Mesenchymal stem cell (in vitro differentiated cells and primary cell): ENCODE measurements at regions not wholly inside any gene's neighbourhood (a gene's known extent, or its start where the extent isn't known, plus 50 kb on each side); places are given as distances from the start of the nearest gene placed in this dataset.
A peak's percentile ranks its signal among the peaks of the same experiment; 100 is the strongest.

ENCODE experiments used
- DNase-seq: peaks from one replicate; pipeline ENCODE4 v3.0.0-alpha.2; 2013
- H2AFZ ChIP-seq: one replicate; pipeline ENCODE4 v1.6.1; 2013; ENCODE audit warnings: low read depth, mild to moderate bottlenecking, control low read depth, inconsistent platforms, low read length, moderate library complexity
- H2AK5ac ChIP-seq: 2 replicates; pipeline ENCODE4 v1.6.1; 2013; ENCODE audit warnings: low read length, moderate library complexity, mild to moderate bottlenecking, inconsistent platforms; ENCODE audit not compliant: severe bottlenecking
- H2BK120ac ChIP-seq: one replicate; pipeline ENCODE4 v1.6.1; 2013; ENCODE audit warnings: low read depth, mild to moderate bottlenecking, inconsistent platforms, low read length, moderate library complexity
- H2BK12ac ChIP-seq, 2 experiments: one replicate each; pipeline ENCODE4 v1.6.1; 2013; ENCODE audit warnings: inconsistent platforms in 2 of 2, low read length in 2 of 2, mild to moderate bottlenecking in 2 of 2, moderate library complexity in 2 of 2, control low read depth in 1 of 2
- H2BK15ac ChIP-seq: one replicate; pipeline ENCODE4 v1.6.1; 2013; ENCODE audit warnings: mild to moderate bottlenecking, low read depth, inconsistent platforms; ENCODE audit not compliant: poor library complexity, severe bottlenecking
- H2BK5ac ChIP-seq: 2 replicates; pipeline ENCODE4 v1.6.1; 2013; ENCODE audit warnings: low read depth, mild to moderate bottlenecking, low read length, control low read depth, inconsistent platforms; ENCODE audit not compliant: poor library complexity, severe bottlenecking
- H3K14ac ChIP-seq, 2 experiments: one replicate each; pipeline ENCODE4 v1.6.1; 2013; ENCODE audit warnings: inconsistent platforms in 2 of 2, low read length in 2 of 2, control low read depth in 1 of 2, mild to moderate bottlenecking in 1 of 2, moderate library complexity in 1 of 2
- H3K18ac ChIP-seq, 2 experiments: one replicate each; pipeline ENCODE4 v1.6.1; 2013; ENCODE audit warnings: inconsistent platforms in 2 of 2, low read length in 2 of 2, control low read depth in 1 of 2, low read depth in 1 of 2, mild to moderate bottlenecking in 1 of 2
- H3K23ac ChIP-seq, 2 experiments: one replicate each; pipeline ENCODE4 v1.6.1; 2013; ENCODE audit warnings: inconsistent platforms in 2 of 2, low read length in 2 of 2, mild to moderate bottlenecking in 2 of 2, moderate library complexity in 2 of 2, control low read depth in 1 of 2
- H3K27ac ChIP-seq: 2 replicates; pipeline ENCODE4 v1.5.1; 2013; ENCODE audit warnings: mild to moderate bottlenecking, moderate library complexity, low read length, control low read depth, inconsistent platforms; ENCODE audit not compliant: poor library complexity, severe bottlenecking
- H3K27me3 ChIP-seq, 2 experiments: 2 replicates each; pipeline versions ENCODE4 v1.6.1 to v1.7.0; 2013; ENCODE audit warnings: low read length in 2 of 2, mild to moderate bottlenecking in 2 of 2, moderate library complexity in 2 of 2, control low read depth in 1 of 2, inconsistent platforms in 1 of 2; ENCODE audit not compliant: control insufficient read depth in 1 of 2, insufficient read depth in 1 of 2
- H3K36me3 ChIP-seq, 2 experiments: 2 replicates each; pipeline versions ENCODE4 v1.6.1 to v1.7.0; 2013; ENCODE audit warnings: low read length in 2 of 2, control low read depth in 1 of 2, inconsistent platforms in 1 of 2, low read depth in 1 of 2, mild to moderate bottlenecking in 1 of 2; ENCODE audit not compliant: insufficient read depth in 2 of 2, control insufficient read depth in 1 of 2
- H3K4ac ChIP-seq, 2 experiments: one replicate each; pipeline ENCODE4 v1.6.1; 2013; ENCODE audit warnings: inconsistent platforms in 2 of 2, low read length in 2 of 2, mild to moderate bottlenecking in 2 of 2, moderate library complexity in 2 of 2, control low read depth in 1 of 2, low read depth in 1 of 2
- H3K4me1 ChIP-seq: 2 replicates; pipeline ENCODE4 v1.6.1; 2013; ENCODE audit warnings: low read depth, low read length, control low read depth; ENCODE audit not compliant: control insufficient read depth, insufficient read depth
- H3K4me2 ChIP-seq: 2 replicates; pipeline ENCODE4 v1.6.1; 2013; ENCODE audit warnings: low read length, mild to moderate bottlenecking, inconsistent platforms; ENCODE audit not compliant: poor library complexity, severe bottlenecking
- H3K4me3 ChIP-seq, 2 experiments: 2 replicates each; pipeline versions ENCODE4 v1.5.1 to v1.7.0; 2013; ENCODE audit warnings: low read length in 2 of 2, mild to moderate bottlenecking in 2 of 2, control low read depth in 1 of 2, low read depth in 1 of 2; ENCODE audit not compliant: insufficient read depth in 1 of 2
- H3K79me1 ChIP-seq: replicated peaks from 2 replicates; pipeline ENCODE4 v1.6.1; 2013; ENCODE audit warnings: mild to moderate bottlenecking, control low read depth, low read length, inconsistent platforms; ENCODE audit not compliant: poor library complexity, severe bottlenecking
- H3K9ac ChIP-seq: 2 replicates; pipeline ENCODE4 v1.7.0; 2013; ENCODE audit warnings: mild to moderate bottlenecking, low read length, moderate library complexity
- H3K9me3 ChIP-seq: 2 replicates; pipeline ENCODE4 v1.7.0; 2013; ENCODE audit warnings: mild to moderate bottlenecking, low read length; ENCODE audit not compliant: control insufficient read depth
- H4K8ac ChIP-seq: one replicate; pipeline ENCODE4 v1.6.1; 2013; ENCODE audit warnings: inconsistent platforms, mild to moderate bottlenecking, low read length, moderate library complexity
- H4K91ac ChIP-seq: one replicate; pipeline ENCODE4 v1.6.1; 2013; ENCODE audit warnings: mild to moderate bottlenecking, low read length, inconsistent platforms
- WGBS: methylation state at CpG from one replicate; pipeline ENCODE4 v1.1.7; 2013; ENCODE audit warnings: mixed read lengths; 5-methylcytosine and 5-hydroxymethylcytosine counted together

DNA sequence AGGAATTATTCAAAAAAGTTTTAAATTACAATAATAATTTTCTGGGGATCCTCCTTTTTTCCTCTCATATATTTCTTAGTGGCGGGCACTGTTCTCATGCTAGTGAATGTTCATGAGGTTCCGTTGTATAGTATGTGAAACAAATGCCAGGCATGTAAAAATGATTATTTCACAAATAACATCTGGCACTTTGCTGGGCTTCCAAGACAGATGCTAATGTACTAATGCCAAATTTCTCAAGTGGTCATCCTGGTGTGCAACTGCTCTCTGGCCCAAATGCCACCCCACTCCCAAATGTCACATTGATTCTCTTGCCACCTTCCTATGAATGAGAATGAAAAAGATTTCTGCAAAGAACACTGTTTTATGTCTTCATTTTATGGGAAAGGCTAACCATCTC, 564.0 kb upstream of the GCFC2 start:
- Histone ChIP-seq H2AFZ (no peak overlapping the region), H3K27me3 (no peaks in the 10 kb centered on the region), H3K14ac (no peak overlapping the region), H3K4ac (no peak overlapping the region), H3K4me1 (no peaks in the 10 kb centered on the region), H2BK120ac (no peak overlapping the region), H2BK15ac (no peak overlapping the region), H3K23ac (no peak overlapping the region), H3K79me1 (no peaks in the 10 kb centered on the region), H2AK5ac (no peak overlapping the region), H4K91ac (no peak overlapping the region), H3K4me3 (no peak overlapping the region), H3K4me2 (no peak overlapping the region), H3K27ac (no peak overlapping the region), H3K36me3 (no peaks in the 10 kb centered on the region), H2BK12ac (no peak overlapping the region), H4K8ac (no peak overlapping the region), H2BK5ac (no peak overlapping the region), H3K9me3 (no peaks in the 10 kb centered on the region), H3K18ac (no peak overlapping the region), H3K9ac (no peak overlapping the region)
- no CpG with 5 or more reads among the region's 2 CpGs for WGBS
- no peak for DNase-seq

DNA sequence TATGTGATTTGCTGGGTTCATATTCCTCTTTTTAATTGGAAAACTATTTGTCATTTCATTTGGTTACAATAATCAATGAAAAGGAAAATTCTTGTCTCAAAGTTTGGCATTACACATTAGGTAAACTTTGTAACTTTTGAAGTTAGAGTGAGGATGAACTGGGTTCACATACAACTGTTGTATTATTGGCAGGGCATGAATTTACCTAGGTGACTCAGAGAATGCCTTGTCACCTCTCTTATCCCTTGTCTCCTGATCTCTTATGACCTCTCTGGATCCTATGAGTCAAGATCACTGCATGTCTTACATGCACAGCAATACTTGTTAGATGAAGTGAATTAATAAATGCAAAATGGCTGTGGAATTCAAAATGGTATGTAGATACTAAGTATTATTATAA, 563.4 kb upstream of the GCFC2 start:
- Histone ChIP-seq H3K27me3 (no peaks in the 10 kb centered on the region), H3K79me1 (no peaks in the 10 kb centered on the region), H3K4me2 (no peak overlapping the region), H2BK120ac (no peak overlapping the region), H4K91ac (no peak overlapping the region), H3K4me1 (no peaks in the 10 kb centered on the region), H3K9me3 (no peaks in the 10 kb centered on the region), H3K14ac (no peak overlapping the region), H2BK12ac (no peak overlapping the region), H3K23ac (no peak overlapping the region), H2BK15ac (no peak overlapping the region), H3K9ac (no peak overlapping the region), H3K27ac (no peak overlapping the region), H3K36me3 (no peaks in the 10 kb centered on the region), H3K18ac (no peak overlapping the region), H3K4me3 (no peak overlapping the region), H2BK5ac (no peak overlapping the region), H3K4ac (no peak overlapping the region), H2AFZ (no peak overlapping the region), H2AK5ac (no peak overlapping the region), H4K8ac (no peak overlapping the region)
- no peak for DNase-seq

DNA sequence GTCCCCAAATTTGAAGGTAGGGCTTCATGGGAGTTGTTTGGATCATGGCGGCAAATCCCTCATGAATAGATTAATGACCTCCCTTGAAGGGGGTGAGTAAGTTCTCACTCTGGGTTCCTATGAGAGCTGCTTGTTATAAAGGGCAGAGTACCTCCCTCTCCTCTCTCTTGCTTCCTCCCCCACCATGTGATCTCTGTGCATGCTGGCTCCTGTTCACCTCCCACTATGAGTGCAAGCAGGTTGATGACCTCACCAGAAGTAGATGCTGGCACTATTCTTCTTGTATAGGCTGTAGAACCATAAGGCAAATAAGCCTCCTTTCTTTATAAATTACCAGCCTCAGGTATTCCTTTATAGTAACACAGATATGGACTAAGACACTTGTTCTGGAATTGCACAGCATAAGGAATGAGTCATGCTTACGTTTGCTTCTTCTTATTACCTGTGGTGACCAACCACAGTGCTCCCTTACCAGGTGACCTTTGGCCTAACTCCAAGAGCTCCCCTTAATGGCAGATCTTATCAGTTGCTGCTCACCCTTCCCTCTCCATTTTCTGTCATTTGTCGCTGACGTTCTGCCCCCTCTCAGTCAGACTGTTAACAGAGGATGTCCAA, 559.5 kb upstream of the GCFC2 start:
- no peaks in the 10 kb centered on the region for H3K27me3 ChIP-seq
- no peaks in the 10 kb centered on the region for H3K9me3 ChIP-seq
- no peak overlapping the region for H2BK120ac ChIP-seq
- no peak overlapping the region for H3K4me2 ChIP-seq
- no peak overlapping the region for H3K27ac ChIP-seq
- H3K36me3 ChIP-seq: no peaks in the 10 kb centered on the region
- DNase-seq: no peak
- H3K4me1 ChIP-seq: no peaks in the 10 kb centered on the region
- H4K91ac ChIP-seq: no peak overlapping the region
- H4K8ac ChIP-seq: peak overlapping the region; percentile 40
- no peak overlapping the region for H2BK5ac ChIP-seq
- no peak overlapping the region for H2BK15ac ChIP-seq
- no peaks in the 10 kb centered on the region for H3K79me1 ChIP-seq
- H3K4ac ChIP-seq: no peak overlapping the region
- H3K18ac ChIP-seq: peak overlapping the region in 1 of 2 experiments; percentile 14
- no peak overlapping the region for H2BK12ac ChIP-seq
- H2AK5ac ChIP-seq: no peak overlapping the region
- no peak overlapping the region for H3K23ac ChIP-seq
- no peak overlapping the region for H2AFZ ChIP-seq
- H3K4me3 ChIP-seq: no peak overlapping the region
- no peak overlapping the region for H3K14ac ChIP-seq
- 81% methylated on average over 4 of the region's 4 CpGs for WGBS
- no peak overlapping the region for H3K9ac ChIP-seq

DNA sequence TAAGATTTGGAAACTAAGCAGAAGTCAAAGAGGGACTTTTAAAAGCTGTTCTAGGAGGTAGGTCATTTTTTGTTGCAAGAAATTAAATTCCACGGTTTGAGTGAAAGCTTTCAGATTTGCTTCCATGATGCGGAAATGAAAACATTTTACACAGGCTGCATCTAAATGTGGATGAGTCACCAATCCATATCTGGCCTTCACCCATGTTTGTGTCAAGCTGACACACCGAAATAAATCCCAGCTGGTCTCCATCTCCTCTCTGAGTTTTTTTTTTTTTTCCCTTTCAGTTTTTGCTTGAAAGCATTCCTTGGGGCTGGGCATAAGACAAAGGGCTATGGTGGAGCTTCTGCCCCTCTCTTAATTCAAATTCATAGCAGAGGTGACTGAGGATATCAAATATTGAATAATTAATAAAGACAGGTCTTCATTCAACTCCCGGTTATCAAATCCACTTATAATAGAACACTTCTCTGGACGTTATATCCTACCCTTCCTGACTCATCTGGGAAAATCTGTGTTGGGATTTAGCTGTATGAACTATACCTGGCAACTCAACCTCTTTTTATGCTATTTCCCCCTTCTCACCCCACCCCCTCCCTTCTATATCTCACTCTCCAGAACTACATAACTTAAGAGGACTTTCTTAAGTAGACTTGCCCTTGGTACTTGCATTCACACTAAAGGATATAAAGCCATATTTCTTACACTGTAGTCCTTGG, 558.3 kb upstream of the GCFC2 start:
- Histone ChIP-seq H3K79me1 (no peaks in the 10 kb centered on the region), H3K9me3 (no peaks in the 10 kb centered on the region), H3K4ac (peak overlapping the region in 1 of 2 experiments; percentile 24), H2BK12ac (no peak overlapping the region), H2AK5ac (no peak overlapping the region), H3K4me2 (no peak overlapping the region), H3K9ac (no peak overlapping the region), H4K91ac (no peak overlapping the region), H3K4me3 (no peak overlapping the region), H3K36me3 (no peaks in the 10 kb centered on the region), H3K14ac (no peak overlapping the region), H3K23ac (no peak overlapping the region), H3K27ac (peak overlapping the region; percentile 36), H2BK15ac (no peak overlapping the region), H4K8ac (no peak overlapping the region), H3K4me1 (no peaks in the 10 kb centered on the region), H2BK120ac (no peak overlapping the region), H3K18ac (no peak overlapping the region), H2BK5ac (no peak overlapping the region), H2AFZ (no peak overlapping the region), H3K27me3 (no peaks in the 10 kb centered on the region)
- DNase-seq: peak; percentile 66
- WGBS: 36% methylated on average over 4 of the region's 5 CpGs
